ENCODE measurements at regions not wholly inside any gene's neighbourhood (a gene's known extent, or its start where the extent isn't known, plus 50 kb on each side); places are given as distances from the start of the nearest gene placed in this dataset.

DNA sequence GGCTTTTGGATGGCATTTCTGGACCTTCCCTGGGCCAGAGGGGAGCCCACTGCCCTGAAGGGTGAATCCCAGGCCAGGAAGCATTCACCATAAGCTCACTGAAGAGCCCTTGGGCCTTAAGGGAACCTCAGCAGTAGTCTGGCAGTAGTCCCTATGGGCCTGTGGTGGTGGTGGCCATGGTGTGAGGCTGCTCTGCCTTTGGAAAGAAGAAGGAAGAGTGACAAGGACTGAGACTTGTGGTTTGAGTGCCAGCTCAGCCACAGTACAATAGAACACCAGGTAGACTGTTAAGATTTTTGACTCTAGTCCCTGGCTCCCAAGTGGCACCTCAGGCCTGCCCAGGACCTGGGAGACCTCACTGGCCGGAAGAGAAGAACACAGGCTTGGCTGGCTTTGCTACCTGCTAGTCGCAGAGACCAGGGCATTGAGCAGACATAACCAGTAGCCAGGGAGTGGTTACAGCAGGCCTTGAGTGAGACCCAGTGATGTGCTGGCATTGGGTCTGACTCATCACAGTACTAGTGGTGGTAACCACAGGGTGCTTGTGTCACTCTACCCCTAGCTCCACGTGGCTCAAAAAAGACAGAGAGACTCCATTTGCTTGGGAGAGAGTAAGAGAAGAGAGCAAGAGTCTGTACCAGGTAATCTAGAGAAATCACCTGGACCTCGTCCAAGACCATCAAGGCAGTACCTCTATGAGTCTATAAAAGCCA lies 259.8 kb upstream of the BLID start:
- TF ChIP-seq POLR2A (IDR thresholded peaks at IDR 0.05) = no peak
- DNase-seq (ENCODE audit: low spot score in 2 of 2) = no peak
- H3K4me1 ChIP-seq = no peaks in the 10 kb centered on the region
- WGBS, 2 donors = 84 to 86% methylated on average over 3 to 4 of the region's 4 CpGs
- H3K9me3 ChIP-seq = peaks cover 0 to 26% (median 0%) of the 10 kb centered on the region in 4 donors
- H3K27me3 ChIP-seq = no peaks in the 10 kb centered on the region
- H3K4me3 ChIP-seq = no peak overlapping the region
- H3K36me3 ChIP-seq = no peaks in the 10 kb centered on the region
- H3K27ac ChIP-seq = no peak overlapping the region

DNA sequence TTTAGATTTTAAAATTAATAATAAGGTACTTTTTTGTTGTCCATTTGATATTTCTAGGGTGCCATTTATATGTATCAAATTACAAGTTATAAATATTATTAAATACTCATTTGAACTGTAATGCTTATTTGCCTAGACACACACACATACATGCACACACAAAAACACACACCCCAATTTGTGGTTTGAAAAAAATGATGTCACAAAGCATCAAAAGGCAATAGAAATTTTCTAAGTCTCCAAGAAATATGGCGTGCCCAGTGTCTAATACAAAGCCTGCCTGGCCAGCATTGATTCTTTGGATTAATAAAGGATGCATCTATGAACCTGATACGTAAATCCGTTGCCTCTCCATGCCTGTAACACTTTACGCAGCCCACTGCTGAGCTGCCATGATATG lies 252.8 kb upstream of the BLID start:
- 93% methylated on average over 4 of the region's 4 CpGs for WGBS, 2 donors

DNA sequence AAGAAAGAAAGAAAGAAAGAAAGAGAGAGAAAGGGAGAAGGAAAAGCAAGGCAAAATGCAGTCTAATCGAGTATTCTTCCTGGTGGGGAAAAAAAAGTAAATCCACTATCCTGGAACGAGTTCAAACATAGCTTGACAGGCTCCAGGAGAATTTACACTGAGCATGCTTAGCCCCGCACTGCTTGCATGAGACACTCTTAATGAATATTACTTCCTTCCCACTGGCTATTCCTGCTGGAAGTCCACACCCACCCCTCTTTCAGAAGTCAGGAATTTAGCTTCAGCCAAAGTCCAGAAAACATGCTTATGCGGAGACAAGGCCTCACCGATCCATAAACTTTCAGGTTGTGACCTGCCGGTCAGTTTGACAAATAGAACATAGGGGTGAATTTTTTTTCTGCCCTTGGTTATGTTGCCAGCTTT lies 251.8 kb upstream of the BLID start:
- TF ChIP-seq, protein P1, sequence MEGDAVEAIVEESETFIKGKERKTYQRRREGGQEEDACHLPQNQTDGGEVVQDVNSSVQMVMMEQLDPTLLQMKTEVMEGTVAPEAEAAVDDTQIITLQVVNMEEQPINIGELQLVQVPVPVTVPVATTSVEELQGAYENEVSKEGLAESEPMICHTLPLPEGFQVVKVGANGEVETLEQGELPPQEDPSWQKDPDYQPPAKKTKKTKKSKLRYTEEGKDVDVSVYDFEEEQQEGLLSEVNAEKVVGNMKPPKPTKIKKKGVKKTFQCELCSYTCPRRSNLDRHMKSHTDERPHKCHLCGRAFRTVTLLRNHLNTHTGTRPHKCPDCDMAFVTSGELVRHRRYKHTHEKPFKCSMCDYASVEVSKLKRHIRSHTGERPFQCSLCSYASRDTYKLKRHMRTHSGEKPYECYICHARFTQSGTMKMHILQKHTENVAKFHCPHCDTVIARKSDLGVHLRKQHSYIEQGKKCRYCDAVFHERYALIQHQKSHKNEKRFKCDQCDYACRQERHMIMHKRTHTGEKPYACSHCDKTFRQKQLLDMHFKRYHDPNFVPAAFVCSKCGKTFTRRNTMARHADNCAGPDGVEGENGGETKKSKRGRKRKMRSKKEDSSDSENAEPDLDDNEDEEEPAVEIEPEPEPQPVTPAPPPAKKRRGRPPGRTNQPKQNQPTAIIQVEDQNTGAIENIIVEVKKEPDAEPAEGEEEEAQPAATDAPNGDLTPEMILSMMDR (IDR thresholded peaks at IDR 0.05) = no peak
- TF ChIP-seq EP300 (IDR thresholded peaks at IDR 0.05) = peak in 1 of 2 donors; percentile 62

More for the DNA sequence above, 252.8 kb upstream of the BLID start:
- no peaks in the 10 kb centered on the region for H3K27me3 ChIP-seq
- H3K27ac ChIP-seq = peak overlapping the region in 2 of 4 donors; percentile 70 to 74
- H3K36me3 ChIP-seq = no peaks in the 10 kb centered on the region
- no peak for DNase-seq (ENCODE audit: low spot score in 2 of 2)
- no peaks in the 10 kb centered on the region for H3K9me3 ChIP-seq
- H3K4me1 ChIP-seq = peaks cover 0 to 36% (median 4%) of the 10 kb centered on the region in 4 donors
- no peak overlapping the region for H3K4me3 ChIP-seq
- TF ChIP-seq, protein P1 (IDR thresholded peaks at IDR 0.05) = no peak
- TF ChIP-seq EP300 (IDR thresholded peaks at IDR 0.05) (no peak), POLR2A (IDR thresholded peaks at IDR 0.05) (no peak)

DNA sequence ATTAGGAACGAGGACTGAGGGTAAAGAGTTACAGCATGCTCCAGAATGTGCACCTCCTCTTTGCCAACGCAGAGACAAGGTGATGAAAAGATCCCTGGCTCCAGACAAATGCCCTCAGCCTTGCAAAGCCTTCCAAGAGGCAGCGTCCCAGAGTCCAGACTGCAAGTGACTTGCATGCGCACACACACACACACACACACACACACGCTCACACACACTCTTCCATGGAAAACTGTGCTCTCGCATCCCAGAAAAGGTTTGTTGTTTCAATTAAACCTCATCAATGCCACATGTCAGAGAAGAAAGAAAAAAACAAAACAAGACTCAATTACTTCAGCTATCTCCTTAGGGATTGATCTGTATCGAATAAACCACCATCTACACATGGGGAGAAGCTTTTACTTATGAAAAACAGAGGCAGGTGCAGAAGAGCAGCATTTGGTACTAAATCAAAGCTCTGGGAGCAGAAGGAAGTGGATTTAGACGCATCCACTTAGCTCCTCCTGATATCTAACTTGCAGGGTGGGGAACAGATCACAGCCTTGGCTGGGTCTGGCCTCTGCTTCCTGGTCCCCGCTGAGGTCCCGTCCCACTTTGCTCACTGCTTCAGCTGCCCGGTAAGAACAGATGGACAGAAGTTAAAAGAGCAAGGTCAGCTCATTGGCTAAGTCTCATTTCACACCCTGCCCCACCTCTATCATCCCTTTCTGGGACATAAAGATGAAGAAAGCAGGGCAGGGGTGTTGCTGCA lies 249.8 kb upstream of the BLID start:
- Histone ChIP-seq H3K9me3 (no peaks in the 10 kb centered on the region), H3K27ac (peak overlapping the region in 3 of 4 donors; percentile 2 to 74 (median 60)), H3K27me3 (no peaks in the 10 kb centered on the region), H3K4me3 (peak overlapping the region in 2 of 4 donors; percentile 6 to 36), H3K4me1 (peaks cover 0 to 36% (median 4%) of the 10 kb centered on the region in 4 donors), H3K36me3 (no peaks in the 10 kb centered on the region)
- TF ChIP-seq POLR2A (IDR thresholded peaks at IDR 0.05) (no peak), EP300 (IDR thresholded peaks at IDR 0.05) (no peak)
- TF ChIP-seq, protein P1 (IDR thresholded peaks at IDR 0.05) = no peak
- WGBS, 2 donors = 54 to 57% methylated on average over 11 of the region's 11 CpGs
- DNase-seq (ENCODE audit: low spot score in 2 of 2) = no peak

More for the DNA sequence above, 251.8 kb upstream of the BLID start:
- 15 to 16% methylated on average over 6 of the region's 6 CpGs for WGBS, 2 donors
- Histone ChIP-seq H3K36me3 (no peaks in the 10 kb centered on the region), H3K27ac (peak overlapping the region in 2 of 4 donors; percentile 70 to 74), H3K9me3 (no peaks in the 10 kb centered on the region), H3K4me1 (peaks cover 0 to 36% (median 4%) of the 10 kb centered on the region in 4 donors), H3K4me3 (peak overlapping the region in 1 of 4 donors; percentile 9), H3K27me3 (no peaks in the 10 kb centered on the region)
- DNase-seq (ENCODE audit: low spot score in 2 of 2) = peak; percentile 17 to 34

DNA sequence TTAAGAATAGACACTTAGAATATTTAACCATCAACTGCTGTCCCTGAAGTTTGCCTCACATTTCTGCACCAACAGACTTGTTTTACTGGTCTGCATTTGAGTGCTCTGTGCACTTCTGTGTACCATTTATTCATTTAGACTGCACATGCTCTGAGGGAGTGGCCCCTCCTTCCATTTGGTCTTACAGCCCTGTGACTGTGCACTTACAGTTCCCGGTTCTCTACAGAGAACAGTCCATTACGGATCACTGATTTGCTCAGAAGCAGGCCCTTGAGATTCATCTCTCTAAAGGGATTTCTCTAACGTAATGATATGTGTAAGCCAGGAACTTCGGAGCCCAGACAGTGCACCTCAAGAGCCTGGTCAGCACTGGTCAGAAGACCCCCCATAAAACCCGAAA lies 247.3 kb upstream of the BLID start:
- Histone ChIP-seq H3K4me1 (peaks cover 0 to 34% (median 4%) of the 10 kb centered on the region in 4 donors), H3K9me3 (no peaks in the 10 kb centered on the region), H3K36me3 (no peaks in the 10 kb centered on the region), H3K4me3 (no peak overlapping the region), H3K27me3 (no peaks in the 10 kb centered on the region), H3K27ac (no peak overlapping the region)
- TF ChIP-seq POLR2A (IDR thresholded peaks at IDR 0.05) = no peak
- no peak for TF ChIP-seq EP300 (IDR thresholded peaks at IDR 0.05)
- TF ChIP-seq, protein P1 (IDR thresholded peaks at IDR 0.05) = no peak
- no peak for DNase-seq (ENCODE audit: low spot score in 2 of 2)
- 61 to 80% methylated on average over 5 of the region's 5 CpGs for WGBS, 2 donors

Data from tibial nerve (tissue), 4 donors.